Urothelium cell line (cell line): ENCODE measurements at regions not wholly inside any gene's neighbourhood (a gene's known extent, or its start where the extent isn't known, plus 50 kb on each side); places are given as distances from the start of the nearest gene placed in this dataset.

Experiments
- DNase-seq: peaks from one replicate; pipeline ENCODE4 v3.0.0; 2011; ENCODE audit warnings: low spot score, mixed read lengths
- FAIRE-seq: peaks from 2 replicates; lab custom pipeline; 2011; peaks lifted over from hg19 to GRCh38; lab: Jason Lieb, UNC

- FAIRE-seq (no peak), DNase-seq (no peak)
Measured at GRCh38 chr1:229209386-229209785, 61.5 kb upstream of the RAB4A start.

- FAIRE-seq (no peak), DNase-seq (no peak)
Measured at GRCh38 chr1:229209816-229210215, 61.1 kb upstream of the RAB4A start.

GRCh38 chr1:229210844-229211243 lies 60.1 kb upstream of the RAB4A start:
- no peak for DNase-seq
- no peak for FAIRE-seq

- FAIRE-seq: no peak
Measured at GRCh38 chr1:229213797-229214196, 57.1 kb upstream of the RAB4A start.

GRCh38 chr1:229217716-229218115 lies 53.2 kb upstream of the RAB4A start:
- FAIRE-seq (no peak), DNase-seq (no peak)

More at GRCh38 chr1:229213797-229214196, 57.1 kb upstream of the RAB4A start:
- no peak for DNase-seq

GRCh38 chr1:229218612-229219025 lies 52.3 kb upstream of the RAB4A start:
- DNase-seq (no peak), FAIRE-seq (no peak)

- FAIRE-seq: peak; percentile 65
- DNase-seq: no peak
Measured at GRCh38 chr1:229220163-229220846, 50.6 kb upstream of the RAB4A start.

GRCh38 chr1:229221106-229222019 lies 49.5 kb upstream of the RAB4A start:
- DNase-seq (no peak), FAIRE-seq (no peak)
